UCSD-AML1 (cell line): ENCODE measurements at regions not wholly inside any gene's neighbourhood (a gene's known extent, or its start where the extent isn't known, plus 50 kb on each side); places are given as distances from the start of the nearest gene placed in this dataset.
A peak's percentile ranks its signal among the peaks of the same experiment; 100 is the strongest.
"Not testable (repeated sequence)": the region's sequence is repeated elsewhere in the genome, so short reads cannot be mapped to it uniquely, and the experiment has no call there.

Experiments
- DNase-seq: peaks from one replicate; lab custom pipeline; 2025; ENCODE audit not compliant: unreplicated experiment; lab: John Stamatoyannopoulos, UW

- no peak for DNase-seq
These were observed 159.0 kb upstream of the KCNJ15 start for GRCh38 chr21:38097789-38098188.

- no peak for DNase-seq
These were observed 144.5 kb upstream of the KCNJ15 start for GRCh38 chr21:38112219-38112789.

GRCh38 chr21:38114717-38115333 is 142.0 kb upstream of the KCNJ15 start:
- no peak for DNase-seq

GRCh38 chr21:38115870-38116269 is 140.9 kb upstream of the KCNJ15 start:
- DNase-seq = no peak

GRCh38 chr21:38119793-38120192 is 137.0 kb upstream of the KCNJ15 start:
- no peak for DNase-seq

GRCh38 chr21:38120679-38120983 is 136.2 kb upstream of the KCNJ15 start:
- DNase-seq = not testable (repeated sequence)

GRCh38 chr21:38120984-38121855 is 135.6 kb upstream of the KCNJ15 start:
- no peak for DNase-seq

- DNase-seq = no peak
These were observed 134.7 kb upstream of the KCNJ15 start for GRCh38 chr21:38121888-38122720.

GRCh38 chr21:38123626-38124025 is 133.2 kb upstream of the KCNJ15 start:
- DNase-seq = no peak

- peak; percentile 34 for DNase-seq
These were observed 130.0 kb upstream of the KCNJ15 start for GRCh38 chr21:38126666-38127303.

GRCh38 chr21:38129711-38130110 is 127.1 kb upstream of the KCNJ15 start:
- DNase-seq = no peak

- DNase-seq = no peak
These were observed 123.6 kb upstream of the KCNJ15 start for GRCh38 chr21:38133240-38133639.

GRCh38 chr21:38134084-38134873 is 122.5 kb upstream of the KCNJ15 start:
- DNase-seq = no peak

- DNase-seq = no peak
These were observed 120.6 kb upstream of the KCNJ15 start for GRCh38 chr21:38136201-38136600.

- no peak for DNase-seq
These were observed 117.2 kb upstream of the KCNJ15 start for GRCh38 chr21:38139380-38140168.

GRCh38 chr21:38140207-38140903 is 116.4 kb upstream of the KCNJ15 start:
- no peak for DNase-seq

GRCh38 chr21:38142224-38142623 is 114.6 kb upstream of the KCNJ15 start:
- no peak for DNase-seq

- DNase-seq = no peak
These were observed 112.6 kb upstream of the KCNJ15 start for GRCh38 chr21:38144193-38144592.

GRCh38 chr21:38145104-38145503 is 111.7 kb upstream of the KCNJ15 start:
- no peak for DNase-seq
